Keratinocyte (primary cell): ENCODE measurements at regions not wholly inside any gene's neighbourhood (a gene's known extent, or its start where the extent isn't known, plus 50 kb on each side); places are given as distances from the start of the nearest gene placed in this dataset.

Experiments used
- DNase-seq: peaks from one replicate; pipeline ENCODE4 v3.0.0-alpha.2; 2011; ENCODE audit warnings: low read depth, missing footprints, low spot score
- FAIRE-seq: peaks from 2 replicates; lab custom pipeline; 2011; peaks lifted over from hg19 to GRCh38; lab: Jason Lieb, UNC
- H2AFZ ChIP-seq: 2 replicates; pipeline ENCODE4 v1.6.0; 2012; ENCODE audit warnings: low read length, control low read depth, inconsistent platforms; ENCODE audit not compliant: control insufficient read depth
- H3K27ac ChIP-seq: 2 replicates; pipeline ENCODE4 v1.5.1; 2011; ENCODE audit warnings: low read length; ENCODE audit not compliant: control insufficient read depth, insufficient read depth
- H3K27me3 ChIP-seq: 3 replicates; pipeline ENCODE4 v1.6.0; 2011; ENCODE audit warnings: low read length; ENCODE audit not compliant: control insufficient read depth, insufficient read depth; ENCODE audit errors: extremely low read depth
- H3K36me3 ChIP-seq, 2 experiments: 2 replicates in 1 of 2; 3 replicates in 1 of 2; pipeline ENCODE4 v1.5.1; 2011; ENCODE audit warnings: low read length in 2 of 2, mild to moderate bottlenecking in 1 of 2; ENCODE audit not compliant: control insufficient read depth in 2 of 2, insufficient read depth in 2 of 2; ENCODE audit errors: extremely low read depth in 1 of 2
- H3K4me1 ChIP-seq: 3 replicates; pipeline ENCODE4 v1.5.1; 2011; ENCODE audit warnings: low read length; ENCODE audit not compliant: control insufficient read depth, insufficient read depth; ENCODE audit errors: extremely low read depth
- H3K4me2 ChIP-seq: 3 replicates; pipeline ENCODE4 v1.6.0; 2011; ENCODE audit warnings: low read depth, low read length; ENCODE audit not compliant: control insufficient read depth, insufficient read depth; ENCODE audit errors: extremely low read depth
- H3K4me3 ChIP-seq, 3 experiments: fragments of 200-600 bp in 1 of 3; sonication (generic) in 1 of 3; 2 replicates in 2 of 3; 3 replicates in 1 of 3; pipeline ENCODE4 v1.5.1; 2011 to 2016; ENCODE audit warnings: low read length in 3 of 3, mild to moderate bottlenecking in 3 of 3, control low read depth in 2 of 3, inconsistent platforms in 1 of 3, low read depth in 1 of 3, mixed read lengths in 1 of 3, mixed run types in 1 of 3, moderate library complexity in 1 of 3; ENCODE audit not compliant: control insufficient read depth in 2 of 3, insufficient read depth in 2 of 3; ENCODE audit errors: extremely low read depth in 1 of 3
- H3K79me2 ChIP-seq: 2 replicates; pipeline ENCODE4 v1.6.0; 2012; ENCODE audit warnings: low read length; ENCODE audit not compliant: control insufficient read depth, insufficient read depth
- H3K9ac ChIP-seq: 3 replicates; pipeline ENCODE4 v1.6.0; 2011; ENCODE audit warnings: low read length; ENCODE audit not compliant: control insufficient read depth, insufficient read depth; ENCODE audit errors: extremely low read depth
- H3K9me1 ChIP-seq: 3 replicates; pipeline ENCODE4 v1.6.0; 2011; ENCODE audit warnings: low read length; ENCODE audit not compliant: control insufficient read depth, insufficient read depth; ENCODE audit errors: extremely low read depth
- H3K9me3 ChIP-seq: 2 replicates; pipeline ENCODE4 v1.5.1; 2012; ENCODE audit warnings: low read depth, low read length; ENCODE audit not compliant: control insufficient read depth
- H4K20me1 ChIP-seq: 3 replicates; pipeline ENCODE4 v1.6.0; 2011; ENCODE audit warnings: low read length; ENCODE audit not compliant: control insufficient read depth, insufficient read depth; ENCODE audit errors: extremely low read depth
- CTCF ChIP-seq, 3 experiments: IDR thresholded peaks in 1 of 3; conservative IDR thresholded peaks in 1 of 3; optimal IDR thresholded peaks in 1 of 3; 2 replicates in 2 of 3; 3 replicates in 1 of 3; pipeline versions ENCODE3 to v1.5.1; 2011; ENCODE audit warnings: low read length in 3 of 3, mild to moderate bottlenecking in 3 of 3, moderate library complexity in 2 of 3, control low read depth in 1 of 3, inconsistent platforms in 1 of 3; ENCODE audit not compliant: insufficient read depth in 2 of 3; ENCODE audit errors: extremely low read depth in 1 of 3
- EZH2 ChIP-seq: IDR thresholded peaks from one replicate; pipeline ENCODE4 v1.6.1; 2012; ENCODE audit warnings: inconsistent platforms, mild to moderate bottlenecking, low read length, moderate library complexity
- dilution Hi-C: fragments of 300-500 bp; cut with MboI; formaldehyde crosslinking; loops from one replicate; pipeline ENCODE4 v1.7.0; 2020; ENCODE audit warnings: low sequenced_read_pairs; ENCODE audit not compliant: extremely low pct_ligation_motif_present

GRCh38 chr7:15967551-15967950, 281.1 kb upstream of the MEOX2 start:
- H3K4me3 ChIP-seq = no peak overlapping the region
- no peaks in the 10 kb centered on the region for H3K4me1 ChIP-seq
- no peaks in the 10 kb centered on the region for H3K9me3 ChIP-seq
- no peak overlapping the region for H2AFZ ChIP-seq
- TF ChIP-seq EZH2 (no peak), CTCF (optimal IDR thresholded peaks at IDR 0.05 in 1 of 3, IDR thresholded peaks at IDR 0.05 in 1 of 3, conservative IDR thresholded peaks at IDR 0.05 in 1 of 3; ENCODE audit: extremely low read depth in 1 of 3, insufficient read depth in 2 of 3, low read length in 3 of 3) (no peak)
- H3K9ac ChIP-seq = no peak overlapping the region
- dilution Hi-C loops = no loop called here
- H3K27ac ChIP-seq = no peak overlapping the region
- no peaks in the 10 kb centered on the region for H4K20me1 ChIP-seq
- H3K79me2 ChIP-seq = no peaks in the 10 kb centered on the region
- H3K27me3 ChIP-seq = no peaks in the 10 kb centered on the region
- FAIRE-seq = no peak
- no peaks in the 10 kb centered on the region for H3K36me3 ChIP-seq
- DNase-seq = no peak
- no peaks in the 10 kb centered on the region for H3K9me1 ChIP-seq
- H3K4me2 ChIP-seq = no peak overlapping the region

- dilution Hi-C loops = no loop called here
- Histone ChIP-seq H3K36me3 (no peaks in the 10 kb centered on the region), H3K9me3 (no peaks in the 10 kb centered on the region), H3K27me3 (no peaks in the 10 kb centered on the region), H3K4me2 (no peak overlapping the region), H3K4me1 (no peaks in the 10 kb centered on the region), H3K4me3 (no peak overlapping the region), H4K20me1 (no peaks in the 10 kb centered on the region), H3K9me1 (no peaks in the 10 kb centered on the region), H2AFZ (no peak overlapping the region), H3K27ac (no peak overlapping the region), H3K79me2 (no peaks in the 10 kb centered on the region), H3K9ac (no peak overlapping the region)
- DNase-seq (no peak), FAIRE-seq (no peak)
- TF ChIP-seq EZH2 (no peak), CTCF (optimal IDR thresholded peaks at IDR 0.05 in 1 of 3, IDR thresholded peaks at IDR 0.05 in 1 of 3, conservative IDR thresholded peaks at IDR 0.05 in 1 of 3; ENCODE audit: extremely low read depth in 1 of 3, insufficient read depth in 2 of 3, low read length in 3 of 3) (no peak)
Observed at GRCh38 chr7:15967121-15967520, 280.6 kb upstream of the MEOX2 start.
